Hypothalamus (tissue), 51 donors: ENCODE measurements at regions not wholly inside any gene's neighbourhood (a gene's known extent, or its start where the extent isn't known, plus 50 kb on each side); places are given as distances from the start of the nearest gene placed in this dataset.
"Not testable (repeated sequence)": the region's sequence is repeated elsewhere in the genome, so short reads cannot be mapped to it uniquely, and the experiment has no call there.

Source experiments
- DNase-seq, 51 donors: peaks; one replicate each; lab custom pipeline; 2025; lab: John Stamatoyannopoulos, UW

DNA sequence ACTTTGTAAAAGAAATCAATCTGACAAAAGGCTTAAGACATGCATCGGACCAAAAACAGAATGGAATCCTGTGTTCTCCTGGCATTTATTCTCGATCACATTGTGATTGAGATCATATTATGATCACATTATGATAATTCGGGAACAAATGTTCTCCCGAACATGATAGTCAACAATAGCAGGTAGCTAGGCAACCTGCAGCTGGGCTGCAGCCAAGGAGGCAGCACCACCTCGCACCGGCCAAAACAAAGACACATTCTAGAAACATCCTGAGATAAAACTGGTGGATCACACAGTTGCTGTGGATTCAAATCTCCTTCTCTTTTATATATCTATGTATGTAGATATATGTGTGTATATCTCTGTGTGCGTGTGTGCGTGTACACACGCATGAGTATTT lies 480.6 kb upstream of the CYLC2 start:
- DNase-seq: no peak

DNA sequence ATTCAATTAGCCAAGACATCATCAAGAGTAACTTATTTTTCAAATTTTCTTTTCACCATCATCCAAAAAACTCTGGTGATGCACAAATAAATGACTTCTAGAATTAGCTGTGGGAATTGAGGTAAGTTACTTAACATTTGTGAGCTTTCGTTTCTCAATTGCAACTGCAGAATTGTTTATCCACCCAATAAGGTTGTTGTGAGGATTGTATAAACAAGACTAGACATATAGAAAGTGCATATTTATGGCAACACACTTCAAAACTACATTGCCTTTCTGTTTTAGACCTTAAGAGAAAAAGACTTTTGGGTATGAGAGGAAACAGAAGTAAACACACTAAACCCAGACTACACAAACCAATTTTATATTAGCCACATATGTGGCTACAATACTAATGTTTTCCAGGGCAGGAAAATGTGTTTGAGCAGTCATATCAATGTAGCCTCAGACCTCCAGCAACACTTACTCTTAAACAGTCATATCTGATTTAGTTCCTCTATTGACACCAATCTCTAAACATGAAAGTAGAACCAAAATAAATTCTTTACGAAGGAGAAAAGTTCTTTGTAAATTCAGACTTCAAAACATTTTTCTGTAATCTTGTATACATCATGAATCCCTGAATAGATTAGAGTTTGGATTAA lies 488.0 kb upstream of the CYLC2 start:
- DNase-seq: no peak

DNA sequence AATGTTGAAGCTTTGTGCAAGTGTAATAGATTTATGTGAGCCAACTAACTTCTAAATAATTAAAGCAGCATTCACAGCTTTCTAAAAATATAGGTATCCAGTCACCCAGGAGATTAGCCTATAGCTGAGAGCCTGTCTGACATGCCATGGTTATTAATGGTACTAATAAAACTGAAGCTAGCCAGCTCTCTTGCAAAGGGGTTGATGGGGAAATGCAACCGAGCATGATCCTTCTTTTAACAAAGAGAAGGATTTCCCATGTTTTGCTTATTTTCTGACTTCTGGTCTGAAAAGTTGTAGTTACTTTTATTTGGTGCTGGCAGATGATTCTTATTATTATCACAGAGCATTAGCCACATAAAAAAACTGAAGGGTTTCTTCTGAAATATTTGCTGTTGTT lies 488.7 kb upstream of the CYLC2 start:
- DNase-seq: no peak

DNA sequence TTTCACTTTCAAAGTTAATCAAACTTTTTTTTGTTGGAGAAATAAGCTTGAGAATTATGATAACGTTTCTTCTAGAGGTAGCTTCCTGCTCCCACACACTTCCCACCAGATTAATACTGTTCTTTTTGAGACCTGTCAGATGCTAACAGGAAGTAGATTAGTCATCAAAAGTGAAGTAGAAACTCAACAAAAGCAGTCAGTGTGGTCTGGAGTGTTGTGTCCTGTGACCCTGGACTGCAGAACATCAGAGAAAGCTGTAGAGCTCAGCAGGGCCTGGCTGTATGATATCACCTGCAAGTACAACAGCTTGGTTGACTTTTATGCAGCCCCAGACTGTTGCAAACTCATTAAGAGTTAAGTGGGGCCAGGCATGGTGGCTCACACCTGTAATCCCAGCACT lies 495.7 kb upstream of the CYLC2 start:
- DNase-seq: peak in 1 of 51 donors; percentile 4

GRCh38 chr9:102497709-102498108 lies 497.4 kb upstream of the CYLC2 start:
- no peak for DNase-seq

DNA sequence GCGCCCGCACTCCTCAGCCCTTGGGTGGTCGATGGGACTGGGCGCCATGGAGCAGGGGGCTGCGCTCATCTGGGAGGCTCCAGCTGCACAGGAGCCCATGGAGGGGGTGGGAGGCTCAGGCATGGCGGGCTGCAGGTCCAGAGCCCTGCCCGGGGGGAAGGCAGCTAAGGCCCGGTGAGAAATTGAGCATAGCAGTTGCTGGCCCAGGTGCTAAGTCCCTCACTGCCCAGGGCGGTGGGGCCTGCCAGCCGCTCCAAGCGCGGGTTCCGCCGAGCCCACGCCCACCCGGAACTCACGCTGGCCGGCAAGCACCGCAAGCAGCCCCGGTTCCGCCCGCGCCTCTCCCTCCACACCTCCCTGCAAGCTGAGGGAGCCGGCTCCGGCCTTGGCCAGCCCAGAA lies 508.2 kb upstream of the CYLC2 start:
- DNase-seq: not testable (repeated sequence)

DNA sequence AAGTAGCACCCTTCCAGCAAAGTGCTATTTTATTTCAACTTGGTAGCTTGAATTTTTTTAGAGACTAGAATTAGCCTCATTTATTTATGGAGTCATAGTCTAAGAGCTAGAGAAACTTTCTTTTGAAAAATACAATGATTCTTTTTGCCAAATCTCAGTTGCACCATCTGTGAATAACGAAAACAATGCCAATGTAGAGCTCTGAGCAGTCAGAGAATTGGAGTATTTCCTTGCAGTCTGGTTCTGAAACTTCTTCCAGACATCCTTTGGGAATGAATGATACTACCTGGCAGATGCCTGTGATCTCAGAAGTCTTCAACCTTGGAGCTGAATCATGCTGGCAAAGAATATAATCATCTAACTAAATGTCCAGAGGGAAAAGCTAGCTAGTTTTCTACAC lies 511.5 kb upstream of the CYLC2 start:
- no peak for DNase-seq

DNA sequence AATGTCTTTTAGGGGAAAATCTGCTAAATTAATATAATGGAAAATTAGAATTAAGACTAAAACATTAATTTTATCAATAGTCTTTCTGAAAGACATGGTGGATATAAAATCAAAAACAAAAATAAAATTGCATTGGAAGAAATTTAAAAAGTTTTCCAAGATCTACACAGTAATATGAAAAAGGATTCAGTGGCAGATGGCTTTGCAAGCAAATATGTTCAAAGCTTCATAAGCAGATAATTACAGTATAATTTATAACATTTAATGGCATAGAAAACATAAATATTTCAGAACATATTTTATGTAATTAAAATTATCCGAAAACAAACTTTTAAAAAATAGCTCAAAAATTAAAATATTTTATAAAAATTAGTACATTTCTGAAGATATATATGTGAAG lies 512.4 kb upstream of the CYLC2 start:
- no peak for DNase-seq

- DNase-seq: no peak
Measured at GRCh38 chr9:102479191-102479590, 515.9 kb upstream of the CYLC2 start.

GRCh38 chr9:102474357-102474756 lies 520.8 kb upstream of the CYLC2 start:
- DNase-seq: no peak

GRCh38 chr9:102469430-102469829 lies 525.7 kb upstream of the CYLC2 start:
- DNase-seq: not testable (repeated sequence)

- no peak for DNase-seq
Measured at GRCh38 chr9:102461156-102461819, 533.8 kb upstream of the CYLC2 start.

- no peak for DNase-seq
Measured at GRCh38 chr9:102459828-102460227, 535.3 kb upstream of the CYLC2 start.

- DNase-seq: no peak
Measured at GRCh38 chr9:102456562-102456961, 538.6 kb upstream of the CYLC2 start.

- no peak for DNase-seq
Measured at GRCh38 chr9:102445906-102446305, 549.2 kb upstream of the CYLC2 start.

- DNase-seq: no peak
Measured at GRCh38 chr9:102445181-102445747, 549.9 kb upstream of the CYLC2 start.

DNA sequence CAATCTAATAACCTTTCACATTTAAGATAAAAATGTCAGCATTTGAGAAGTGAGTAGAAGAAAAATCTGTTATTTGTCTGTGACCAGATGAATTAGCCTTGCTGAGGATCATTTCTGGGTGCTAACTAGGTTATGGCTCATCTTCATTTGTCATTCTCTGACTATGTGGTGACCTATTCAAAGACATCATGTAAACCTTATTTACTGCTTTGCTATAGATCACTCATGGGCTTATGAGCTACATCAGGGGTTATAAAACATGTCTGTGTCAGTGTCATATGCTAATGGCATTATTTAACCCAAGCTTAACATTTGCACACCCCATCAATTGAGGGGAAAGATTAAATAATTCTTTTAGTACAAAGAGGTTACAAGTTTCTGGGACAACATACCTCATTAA lies 555.5 kb upstream of the CYLC2 start:
- DNase-seq: no peak

DNA sequence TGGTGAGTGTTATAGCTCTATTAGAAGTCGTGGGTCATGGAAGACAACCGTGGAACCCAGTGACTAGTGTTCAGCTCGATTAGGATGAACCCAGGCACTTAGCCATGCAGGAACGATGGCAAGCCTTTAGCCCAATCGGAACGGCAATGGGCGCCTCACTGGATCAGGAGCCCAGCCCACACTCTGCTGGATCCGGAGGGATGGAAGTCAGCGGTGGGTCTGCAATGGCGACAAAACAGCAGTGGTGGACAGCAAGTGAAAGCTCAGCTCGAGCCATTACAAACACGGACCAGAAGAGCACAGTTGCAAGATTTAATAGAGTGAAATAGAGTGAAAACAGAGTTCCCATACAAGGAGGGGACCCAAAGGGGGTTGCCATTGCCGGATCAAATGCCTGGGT lies 558.5 kb upstream of the CYLC2 start:
- DNase-seq: not testable (repeated sequence)

DNA sequence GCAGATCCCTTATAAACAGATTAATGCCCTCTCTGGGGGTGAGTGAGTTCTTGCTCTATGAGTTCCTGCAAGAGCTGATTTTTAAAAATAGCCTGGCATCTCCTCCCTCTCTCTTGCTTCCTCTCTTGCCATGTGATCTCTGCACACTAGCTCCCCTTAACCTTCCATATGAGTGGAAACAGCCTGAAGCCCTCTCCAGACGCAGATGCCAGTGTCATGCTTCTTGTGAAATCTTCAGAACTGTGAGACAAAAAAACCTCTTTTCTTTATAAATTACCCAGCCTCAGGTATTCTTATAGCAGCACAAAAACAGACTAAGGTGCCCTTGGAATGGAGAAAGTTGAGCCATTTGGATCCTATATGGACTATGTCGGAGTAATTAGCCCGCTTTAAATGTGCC lies 559.7 kb upstream of the CYLC2 start:
- DNase-seq: no peak

DNA sequence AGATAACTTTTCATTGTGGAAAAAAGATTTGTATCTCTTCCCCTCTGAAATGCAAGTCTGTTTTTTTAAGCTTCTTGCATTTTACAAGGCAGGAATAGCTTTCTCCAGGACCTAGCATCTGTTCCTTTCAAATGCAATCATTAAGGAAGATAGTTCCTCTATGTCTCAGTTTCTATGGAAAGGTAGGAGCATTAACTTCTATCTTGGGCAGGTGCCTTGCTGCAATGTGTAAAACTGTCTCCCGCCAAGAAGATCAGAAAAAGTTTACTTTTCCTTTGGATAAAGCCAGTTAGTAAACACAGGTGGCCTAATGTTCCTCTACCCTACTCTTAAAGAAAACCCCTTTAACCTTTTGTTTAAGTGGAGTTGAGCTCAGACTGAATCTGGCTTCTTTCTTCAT lies 560.6 kb upstream of the CYLC2 start:
- DNase-seq: no peak

DNA sequence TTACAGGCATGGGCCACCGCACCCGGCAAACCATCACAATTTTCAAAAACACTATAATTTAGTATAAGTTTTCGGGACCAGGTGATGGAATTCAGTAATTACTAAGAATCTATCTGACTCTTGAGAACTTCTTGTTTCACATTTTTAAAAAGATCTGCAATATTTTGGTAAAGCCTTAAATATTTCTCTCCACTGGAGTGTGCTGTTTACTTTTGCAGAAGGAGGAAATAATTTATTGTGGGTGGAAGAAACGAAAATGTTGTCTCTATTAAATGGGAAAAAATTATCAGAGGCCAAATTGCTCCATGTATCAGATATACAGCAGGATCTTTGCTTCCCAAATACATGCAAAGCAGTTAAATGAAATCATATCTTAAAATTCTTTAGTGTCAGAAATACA lies 566.8 kb upstream of the CYLC2 start:
- DNase-seq: no peak

- DNase-seq: not testable (repeated sequence)
Measured at GRCh38 chr9:102416251-102416650, 578.9 kb upstream of the CYLC2 start.
